HEK293T (cell line): ENCODE measurements at regions not wholly inside any gene's neighbourhood (a gene's known extent, or its start where the extent isn't known, plus 50 kb on each side); places are given as distances from the start of the nearest gene placed in this dataset.

Source experiments
- ARNT ChIP-seq: fragments of 450-650 bp; IDR thresholded peaks from 2 replicates; pipeline ENCODE4 v1.6.1; 2017; ENCODE audit warnings: mild to moderate bottlenecking
- BHLHE40 ChIP-seq: fragments of 450-650 bp; IDR thresholded peaks from 2 replicates; pipeline ENCODE4 v1.6.1; 2016; ENCODE audit warnings: mild to moderate bottlenecking, moderate library complexity, borderline replicate concordance
- FOXA1 ChIP-seq: fragments of 450-650 bp; IDR thresholded peaks from 2 replicates; pipeline ENCODE4 v1.6.1; 2016; ENCODE audit warnings: mild to moderate bottlenecking
- FOXK2 ChIP-seq: fragments of 450-650 bp; IDR thresholded peaks from 2 replicates; pipeline ENCODE4 v1.6.1; 2016; ENCODE audit warnings: mild to moderate bottlenecking
- FOXM1 ChIP-seq: fragments of 450-650 bp; IDR thresholded peaks from 2 replicates; pipeline ENCODE4 v1.6.1; 2017; ENCODE audit warnings: mild to moderate bottlenecking, borderline replicate concordance
- HDGF ChIP-seq: fragments of 450-650 bp; IDR thresholded peaks from 2 replicates; pipeline ENCODE4 v1.6.1; 2017; ENCODE audit warnings: antibody characterized with exemption, borderline replicate concordance
- LEF1 ChIP-seq: fragments of 450-650 bp; IDR thresholded peaks from 2 replicates; pipeline ENCODE4 v1.6.1; 2017; ENCODE audit warnings: mild to moderate bottlenecking, borderline replicate concordance
- SP1 ChIP-seq: fragments of 450-650 bp; IDR thresholded peaks from 2 replicates; pipeline ENCODE4 v1.6.1; 2017
- SUZ12 ChIP-seq: fragments of 450-650 bp; IDR thresholded peaks from 2 replicates; pipeline ENCODE4 v1.6.1; 2016; ENCODE audit warnings: mild to moderate bottlenecking
- TARDBP ChIP-seq: fragments of 450-650 bp; IDR thresholded peaks from 2 replicates; pipeline ENCODE4 v1.6.1; 2016

- no peak for TF ChIP-seq BHLHE40
- TF ChIP-seq HDGF: no peak
- TF ChIP-seq LEF1: no peak
- TF ChIP-seq SUZ12: no peak
- no peak for TF ChIP-seq ARNT
- no peak for TF ChIP-seq TARDBP
- TF ChIP-seq FOXA1: no peak
- no peak for TF ChIP-seq FOXM1
- TF ChIP-seq FOXK2: no peak
- no peak for TF ChIP-seq SP1
Observed at GRCh38 chr6:105769987-105770386, 316.1 kb upstream of the PRDM1 start.
